MCF 10A (cell line): ENCODE measurements at regions not wholly inside any gene's neighbourhood (a gene's known extent, or its start where the extent isn't known, plus 50 kb on each side); places are given as distances from the start of the nearest gene placed in this dataset.

Experiments used
- BruUV-seq: library from RNA; stranded (reverse); fragments of 400-500 nt; replicated peaks from 2 replicates; lab custom pipeline; 2021; lab: Mats Ljungman, UMichigan
- CTCF ChIA-PET: fragments of 300-600 bp; sonication (Branson Sonifier 250); formaldehyde crosslinking; extraction: SDS; loops from one replicate; lab custom pipeline; 2021; ENCODE audit warnings: antibody characterized with exemption, inconsistent platforms; lab: Yijun Ruan, JAX
- POLR2A ChIA-PET: fragments of 300-600, 350-650 bp; sonication (Branson Sonifier 250); formaldehyde crosslinking; extraction: SDS; loops from one replicate; lab custom pipeline; 2020; ENCODE audit warnings: antibody characterized with exemption, inconsistent platforms; lab: Yijun Ruan, JAX
- DNase-seq: peaks from one replicate; pipeline ENCODE4 v3.0.0-alpha.2; 2018; ENCODE audit not compliant: unreplicated experiment
- H3K27ac Mint-ChIP-seq: one replicate; pipeline ENCODE4 v1.8.0; 2022; ENCODE audit warnings: mild to moderate bottlenecking, low read depth, mixed read lengths; ENCODE audit not compliant: unreplicated experiment
- H3K27me3 Mint-ChIP-seq: one replicate; pipeline ENCODE4 v1.8.0; 2022; ENCODE audit warnings: mixed read lengths; ENCODE audit not compliant: insufficient read depth, unreplicated experiment
- H3K36me3 Mint-ChIP-seq: one replicate; pipeline ENCODE4 v1.8.0; 2022; ENCODE audit warnings: mild to moderate bottlenecking, moderate library complexity, mixed read lengths; ENCODE audit not compliant: insufficient read depth, unreplicated experiment
- H3K4me1 Mint-ChIP-seq: one replicate; pipeline ENCODE4 v1.8.0; 2022; ENCODE audit warnings: mixed read lengths; ENCODE audit not compliant: insufficient read depth, unreplicated experiment
- H3K4me3 Mint-ChIP-seq: one replicate; pipeline ENCODE4 v1.8.0; 2022; ENCODE audit warnings: mild to moderate bottlenecking, moderate library complexity, mixed read lengths; ENCODE audit not compliant: unreplicated experiment
- H3K9me3 Mint-ChIP-seq: one replicate; pipeline ENCODE4 v1.8.0; 2022; ENCODE audit warnings: mixed read lengths; ENCODE audit not compliant: unreplicated experiment
- CTCF ChIP-seq: fragments of 200-600 bp; IDR thresholded peaks from one replicate; pipeline ENCODE4 v1.8.0; 2022; ENCODE audit warnings: antibody characterized with exemption, mild to moderate bottlenecking; ENCODE audit not compliant: unreplicated experiment
- intact Hi-C: fragments of 100-400 bp; cut with micrococcal nuclease; formaldehyde crosslinking; loops from 2 replicates; pipeline ENCODE4 v1.14.1; 2022

- no peak for TF ChIP-seq CTCF
- Mint-ChIP-seq H3K27me3 (no peaks in the 10 kb centered on the region), H3K4me1 (peaks cover 7% of the 10 kb centered on the region), H3K9me3 (no peaks in the 10 kb centered on the region), H3K27ac (no peak overlapping the region), H3K36me3 (no peaks in the 10 kb centered on the region), H3K4me3 (no peak overlapping the region)
- no TSS peak for BruUV-seq
- POLR2A ChIA-PET = no interaction called here
- CTCF ChIA-PET = interaction anchor here (0.6 kb wide), 1 partner anchor 95 kb away, joined by 3 read pairs; no protein-coding TSS in a partner anchor
- intact Hi-C loops = loop anchor here (10.0 kb wide), 1 partner anchor 277 kb away; no protein-coding TSS in a partner anchor
- DNase-seq = no peak
Measured at GRCh38 chr5:110347781-110348180, 378.7 kb downstream of the TMEM232 start.

GRCh38 chr5:110351430-110351829 is 375.0 kb downstream of the TMEM232 start:
- no peaks in the 10 kb centered on the region for H3K27me3 Mint-ChIP-seq
- no TSS peak for BruUV-seq
- intact Hi-C loops = no loop called here
- DNase-seq = peak; percentile 15
- H3K4me3 Mint-ChIP-seq = no peak overlapping the region
- peaks cover 6% of the 10 kb centered on the region for H3K4me1 Mint-ChIP-seq
- H3K36me3 Mint-ChIP-seq = no peaks in the 10 kb centered on the region
- ChIA-PET CTCF (no interaction called here), POLR2A (interaction anchor here (0.5 to 0.6 kb wide), 2 partner anchors 12 to 387 kb away, joined by 4 read pairs; no protein-coding TSS in a partner anchor)
- no peak for TF ChIP-seq CTCF
- no peak overlapping the region for H3K27ac Mint-ChIP-seq
- H3K9me3 Mint-ChIP-seq = no peaks in the 10 kb centered on the region

GRCh38 chr5:110354311-110354710 is 372.2 kb downstream of the TMEM232 start:
- H3K4me3 Mint-ChIP-seq = no peak overlapping the region
- no peak for DNase-seq
- H3K27ac Mint-ChIP-seq = no peak overlapping the region
- intact Hi-C loops = no loop called here
- H3K36me3 Mint-ChIP-seq = peaks cover 5% of the 10 kb centered on the region
- no peaks in the 10 kb centered on the region for H3K9me3 Mint-ChIP-seq
- no peaks in the 10 kb centered on the region for H3K27me3 Mint-ChIP-seq
- H3K4me1 Mint-ChIP-seq = peaks cover 6% of the 10 kb centered on the region
- POLR2A ChIA-PET = interaction anchor here (1.1 kb wide), 1 partner anchor 669 kb away, joined by 4 read pairs; no protein-coding TSS in a partner anchor
- BruUV-seq = no TSS peak
- CTCF ChIA-PET = interaction anchor here (2.8 kb wide), 1 partner anchor 11 kb away, joined by 15 read pairs; no protein-coding TSS in a partner anchor
- no peak for TF ChIP-seq CTCF

- no peak for DNase-seq
- Mint-ChIP-seq H3K9me3 (no peaks in the 10 kb centered on the region), H3K27ac (no peak overlapping the region), H3K27me3 (no peaks in the 10 kb centered on the region), H3K36me3 (peaks cover 5% of the 10 kb centered on the region), H3K4me3 (no peak overlapping the region), H3K4me1 (peaks cover 6% of the 10 kb centered on the region)
- intact Hi-C loops = no loop called here
- TF ChIP-seq CTCF = no peak
- BruUV-seq = no TSS peak
- ChIA-PET POLR2A (interaction anchor here (1.1 kb wide), 1 partner anchor 670 kb away, joined by 4 read pairs; no protein-coding TSS in a partner anchor), CTCF (interaction anchor here (0.6 to 2.8 kb wide), 4 partner anchors 12 to 311 kb away, joined by 3 to 15 read pairs (median 4); no protein-coding TSS in a partner anchor)
Measured at GRCh38 chr5:110354915-110355644, 371.4 kb downstream of the TMEM232 start.
